HEK293 (cell line): ENCODE measurements at regions not wholly inside any gene's neighbourhood (a gene's known extent, or its start where the extent isn't known, plus 50 kb on each side); places are given as distances from the start of the nearest gene placed in this dataset.
A peak's percentile ranks its signal among the peaks of the same experiment; 100 is the strongest.

ENCODE experiments used
- CTCF ChIA-PET: fragments of 350-600 bp; formaldehyde crosslinking; extraction: SDS; loops from one replicate; lab custom pipeline; 2021; ENCODE audit warnings: antibody characterized with exemption; lab: Yijun Ruan, JAX
- POLR2A ChIA-PET: fragments of 300-600 bp; formaldehyde crosslinking; extraction: SDS; loops from one replicate; lab custom pipeline; 2020; ENCODE audit warnings: antibody characterized with exemption, inconsistent platforms; lab: Yijun Ruan, JAX
- H3K27ac ChIP-seq: fragments of 200-500 bp; sonication (Bioruptor generic); 2 replicates; pipeline ENCODE4 v1.5.1; 2014; ENCODE audit warnings: low read depth, low read length, control low read depth, inconsistent platforms; ENCODE audit errors: extremely low read depth
- H3K36me3 ChIP-seq, 2 experiments: fragments of 200-500 bp in 1 of 2; sonication (Bioruptor generic) in 1 of 2; 1 replicate in 1 of 2; 2 replicates in 1 of 2; pipeline ENCODE4 v1.5.1; 2014 to 2017; ENCODE audit warnings: inconsistent platforms in 2 of 2, low read length in 2 of 2; ENCODE audit not compliant: control insufficient read depth in 2 of 2, insufficient read depth in 1 of 2
- H3K4me1 ChIP-seq: fragments of 200-500 bp; sonication (Bioruptor generic); 2 replicates; pipeline ENCODE4 v1.5.1; 2014; ENCODE audit warnings: mild to moderate bottlenecking, low read length, inconsistent platforms; ENCODE audit not compliant: control insufficient read depth, insufficient read depth
- H3K4me3 ChIP-seq: 2 replicates; pipeline ENCODE4 v1.5.1; 2011; ENCODE audit warnings: low read depth, mild to moderate bottlenecking, control low read depth, low read length, moderate library complexity
- H3K9me3 ChIP-seq: fragments of 200-500 bp; sonication (Bioruptor generic); 2 replicates; pipeline ENCODE4 v1.5.1; 2014; ENCODE audit warnings: low read depth, low read length, inconsistent platforms; ENCODE audit not compliant: control insufficient read depth, insufficient read depth
- EGR2 ChIP-seq: fragments of 450-650 bp; formaldehyde crosslinking; IDR thresholded peaks from 2 replicates; pipeline ENCODE4 v1.5.1; 2016; ENCODE audit warnings: low read depth, missing biosample characterization, missing genetic modification characterization
- PRDM10 ChIP-seq: fragments of 450-650 bp; formaldehyde crosslinking; IDR thresholded peaks from 2 replicates; pipeline ENCODE4 v1.5.1; 2016; ENCODE audit warnings: missing biosample characterization, missing genetic modification characterization
- RBAK ChIP-seq: fragments of 450-650 bp; formaldehyde crosslinking; IDR thresholded peaks from 2 replicates; pipeline ENCODE4 v1.5.1; 2016; ENCODE audit warnings: missing biosample characterization, missing genetic modification characterization
- WT1 ChIP-seq: fragments of 450-650 bp; formaldehyde crosslinking; IDR thresholded peaks from 2 replicates; pipeline ENCODE4 v1.5.1; 2016; ENCODE audit warnings: missing biosample characterization, missing genetic modification characterization
- ZBTB26 ChIP-seq: fragments of 450-650 bp; formaldehyde crosslinking; optimal IDR thresholded peaks from 2 replicates; pipeline ENCODE3; 2016; ENCODE audit warnings: missing biosample characterization, mild to moderate bottlenecking, missing genetic modification characterization
- ZBTB8A ChIP-seq: fragments of 450-650 bp; formaldehyde crosslinking; IDR thresholded peaks from 2 replicates; pipeline ENCODE4 v1.5.1; 2016; ENCODE audit warnings: missing biosample characterization, missing genetic modification characterization
- ZFP3 ChIP-seq: fragments of 450-650 bp; formaldehyde crosslinking; IDR thresholded peaks from 2 replicates; pipeline ENCODE4 v1.5.1; 2016; ENCODE audit warnings: low read depth, missing biosample characterization, missing genetic modification characterization
- ZNF133 ChIP-seq: fragments of 450-650 bp; formaldehyde crosslinking; IDR thresholded peaks from 2 replicates; pipeline ENCODE4 v1.5.1; 2016; ENCODE audit warnings: missing biosample characterization, missing genetic modification characterization
- ZNF16 ChIP-seq: fragments of 450-650 bp; formaldehyde crosslinking; IDR thresholded peaks from 2 replicates; pipeline ENCODE4 v1.5.1; 2016; ENCODE audit warnings: low read depth, missing biosample characterization, missing genetic modification characterization
- ZNF214 ChIP-seq: fragments of 450-650 bp; formaldehyde crosslinking; IDR thresholded peaks from 2 replicates; pipeline ENCODE4 v1.5.1; 2017; ENCODE audit warnings: missing biosample characterization, mild to moderate bottlenecking, missing genetic modification characterization, borderline replicate concordance
- ZNF280D ChIP-seq: fragments of 450-650 bp; formaldehyde crosslinking; IDR thresholded peaks from 2 replicates; pipeline ENCODE4 v1.5.1; 2016; ENCODE audit warnings: missing biosample characterization, missing genetic modification characterization
- ZNF324 ChIP-seq: fragments of 450-650 bp; formaldehyde crosslinking; IDR thresholded peaks from 2 replicates; pipeline ENCODE4 v1.5.1; 2016; ENCODE audit warnings: missing biosample characterization, missing genetic modification characterization
- ZNF416 ChIP-seq: fragments of 450-650 bp; formaldehyde crosslinking; IDR thresholded peaks from 2 replicates; pipeline ENCODE4 v1.5.1; 2016; ENCODE audit warnings: missing biosample characterization, missing genetic modification characterization
- ZNF514 ChIP-seq: fragments of 450-650 bp; formaldehyde crosslinking; IDR thresholded peaks from 2 replicates; pipeline ENCODE4 v1.5.1; 2016; ENCODE audit warnings: missing biosample characterization, missing genetic modification characterization
- ZNF555 ChIP-seq: fragments of 450-650 bp; formaldehyde crosslinking; conservative IDR thresholded peaks from 2 replicates; pipeline ENCODE4 v1.5.1; 2017; ENCODE audit warnings: missing biosample characterization, mild to moderate bottlenecking, missing genetic modification characterization, inconsistent platforms
- ZNF654 ChIP-seq: fragments of 450-650 bp; formaldehyde crosslinking; IDR thresholded peaks from 2 replicates; pipeline ENCODE4 v1.5.1; 2016; ENCODE audit warnings: low read depth, missing biosample characterization, missing genetic modification characterization
- ZXDB ChIP-seq: fragments of 450-650 bp; formaldehyde crosslinking; IDR thresholded peaks from 2 replicates; pipeline ENCODE4 v1.5.1; 2016; ENCODE audit warnings: missing biosample characterization, missing genetic modification characterization

DNA sequence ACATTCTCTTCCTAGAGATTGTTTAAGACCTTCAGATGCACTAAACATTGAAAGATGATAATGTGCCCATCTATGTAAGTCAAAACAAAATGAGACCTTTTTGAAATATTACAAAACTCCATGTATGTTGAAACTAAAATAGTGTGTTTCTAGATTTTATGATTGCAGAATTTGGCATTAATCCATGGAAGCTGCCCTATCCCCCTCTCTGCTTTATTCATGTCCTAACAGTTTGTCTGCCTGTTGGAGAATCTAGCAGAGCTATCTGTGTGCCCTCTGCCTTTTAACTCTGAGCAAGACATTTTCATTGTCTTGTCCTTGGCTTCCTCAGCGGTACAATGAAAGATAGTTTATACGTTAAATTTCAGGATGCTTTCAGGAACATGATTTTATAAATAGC lies 105.5 kb downstream of the FAT3 start:
- peak overlapping the region; percentile 10; the same call in 1 of the 2 replicates for H3K27ac ChIP-seq
- H3K4me3 ChIP-seq, result no peak overlapping the region
- TF ChIP-seq ZXDB (tag by site-specific recombination), result no peak
- TF ChIP-seq, all 188 proteins: peak for 0
- Histone ChIP-seq H3K36me3 (no peaks in the 10 kb centered on the region), H3K9me3 (no peaks in the 10 kb centered on the region), H3K4me1 (peaks cover 13% of the 10 kb centered on the region; the same call in 1 of the 2 replicates)
- CTCF ChIA-PET, result interaction anchor here (0.5 to 5.2 kb wide), 3 partner anchors 11 to 104 kb away, joined by 4 to 31 read pairs (median 6); no protein-coding TSS in a partner anchor
- POLR2A ChIA-PET, result no interaction called here

GRCh38 chr11:92332986-92333385 lies 108.4 kb downstream of the FAT3 start:
- CTCF ChIA-PET, result no interaction called here

DNA sequence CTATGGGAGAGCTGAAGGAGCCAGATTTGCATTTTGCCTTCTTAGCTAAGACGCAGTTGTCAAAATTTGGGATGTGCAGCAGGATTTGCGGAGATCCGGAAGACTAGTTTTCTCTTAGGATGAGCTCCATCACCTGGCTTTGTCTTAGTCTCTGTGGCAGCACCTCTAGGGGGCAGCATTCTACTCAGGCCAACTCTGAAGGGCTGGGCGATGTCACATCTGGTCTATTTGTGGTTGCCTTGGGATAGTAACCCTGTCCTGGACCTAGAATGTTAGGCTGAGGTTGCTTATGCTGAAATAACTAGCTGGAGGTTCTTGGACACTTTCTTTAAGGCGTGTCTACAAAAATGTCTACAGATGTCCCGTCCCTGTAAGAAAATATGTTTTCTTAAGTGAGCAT lies 116.2 kb downstream of the FAT3 start:
- Histone ChIP-seq H3K4me3 (no peak overlapping the region), H3K27ac (no peak overlapping the region), H3K36me3 (no peaks in the 10 kb centered on the region), H3K4me1 (no peaks in the 10 kb centered on the region), H3K9me3 (no peaks in the 10 kb centered on the region)
- CTCF ChIA-PET, result interaction anchor here (0.5 to 2.9 kb wide), 31 partner anchors 9 to 544 kb away, joined by 3 to 31 read pairs (median 3); no protein-coding TSS in a partner anchor
- TF ChIP-seq ZNF654 (tag by site-specific recombination), result peak; percentile 42
- TF ChIP-seq ZNF416 (tag by site-specific recombination), result no peak
- POLR2A ChIA-PET, result no interaction called here

More at GRCh38 chr11:92332986-92333385, 108.4 kb downstream of the FAT3 start:
- no peak for TF ChIP-seq WT1 (tag by site-specific recombination)
- TF ChIP-seq ZNF133, result no peak
- TF ChIP-seq ZXDB (tag by site-specific recombination), result no peak
- TF ChIP-seq ZFP3, result no peak
- no peak for TF ChIP-seq ZNF324 (tag by site-specific recombination)
- no peak for TF ChIP-seq ZNF214 (tag by site-specific recombination)
- no peak for TF ChIP-seq ZNF280D (tag by site-specific recombination)
- TF ChIP-seq ZNF555 (tag by site-specific recombination), result no peak
- no peak for TF ChIP-seq EGR2 (tag by site-specific recombination)
- no peak for TF ChIP-seq ZBTB26 (tag by site-specific recombination)
- no peak for TF ChIP-seq ZBTB8A (tag by site-specific recombination)
- no peaks in the 10 kb centered on the region for H3K36me3 ChIP-seq
- POLR2A ChIA-PET, result no interaction called here
- peaks cover 13% of the 10 kb centered on the region; the same call in 1 of the 2 replicates for H3K4me1 ChIP-seq
- no peak overlapping the region for H3K4me3 ChIP-seq
- H3K9me3 ChIP-seq, result no peaks in the 10 kb centered on the region
- no peak overlapping the region for H3K27ac ChIP-seq

DNA sequence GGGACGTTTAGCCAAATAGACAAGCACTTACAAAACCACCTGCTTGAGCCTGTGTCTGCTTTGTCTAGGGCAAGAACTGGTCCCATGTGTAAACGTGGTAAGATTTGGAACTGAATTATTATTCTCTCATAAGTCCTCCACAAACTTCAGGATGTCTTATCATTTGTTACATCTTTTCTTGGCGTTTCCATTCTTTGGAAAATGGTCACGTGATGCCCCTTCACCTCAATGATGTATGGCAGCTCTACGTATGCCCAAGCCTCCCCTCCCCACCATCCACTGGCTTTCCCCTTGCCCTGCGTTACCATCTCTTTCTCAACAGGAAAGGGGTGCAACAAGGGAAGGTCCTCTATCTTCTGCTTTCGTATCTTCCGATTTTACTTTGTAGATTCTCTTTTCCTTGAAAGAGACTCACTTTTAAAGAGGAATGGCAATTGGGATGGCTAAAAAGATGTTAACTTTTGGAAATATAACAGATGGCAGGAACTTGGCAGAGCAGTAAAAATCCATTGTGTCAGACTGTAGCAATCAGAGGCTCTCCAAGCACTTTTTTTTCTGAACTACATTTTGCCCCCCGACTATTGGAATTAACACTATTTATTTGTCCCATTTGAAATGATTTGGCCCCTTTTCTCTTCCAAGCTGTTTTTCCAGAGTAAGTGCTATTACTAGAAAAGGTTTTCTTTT lies 117.6 kb downstream of the FAT3 start:
- H3K4me3 ChIP-seq, result no peak overlapping the region
- ChIA-PET POLR2A (no interaction called here), CTCF (interaction anchor here (1.0 to 2.9 kb wide), 7 partner anchors 7 to 543 kb away, joined by 3 to 31 read pairs (median 6); no protein-coding TSS in a partner anchor)
- H3K4me1 ChIP-seq, result no peaks in the 10 kb centered on the region
- H3K9me3 ChIP-seq, result no peaks in the 10 kb centered on the region
- no peak overlapping the region for H3K27ac ChIP-seq
- no peaks in the 10 kb centered on the region for H3K36me3 ChIP-seq
- TF ChIP-seq ZNF16 (tag by site-specific recombination) (no peak), ZNF514 (tag by site-specific recombination) (no peak), PRDM10 (no peak), RBAK (tag by site-specific recombination) (no peak)
